ENCODE measurements at regions not wholly inside any gene's neighbourhood (a gene's known extent, or its start where the extent isn't known, plus 50 kb on each side); places are given as distances from the start of the nearest gene placed in this dataset.

GRCh38 chr2:67712484-67712883 lies 315.4 kb downstream of the ETAA1 start:
- no peak for DNase-seq

GRCh38 chr2:67713376-67713775 lies 316.2 kb downstream of the ETAA1 start:
- DNase-seq: no peak

DNA sequence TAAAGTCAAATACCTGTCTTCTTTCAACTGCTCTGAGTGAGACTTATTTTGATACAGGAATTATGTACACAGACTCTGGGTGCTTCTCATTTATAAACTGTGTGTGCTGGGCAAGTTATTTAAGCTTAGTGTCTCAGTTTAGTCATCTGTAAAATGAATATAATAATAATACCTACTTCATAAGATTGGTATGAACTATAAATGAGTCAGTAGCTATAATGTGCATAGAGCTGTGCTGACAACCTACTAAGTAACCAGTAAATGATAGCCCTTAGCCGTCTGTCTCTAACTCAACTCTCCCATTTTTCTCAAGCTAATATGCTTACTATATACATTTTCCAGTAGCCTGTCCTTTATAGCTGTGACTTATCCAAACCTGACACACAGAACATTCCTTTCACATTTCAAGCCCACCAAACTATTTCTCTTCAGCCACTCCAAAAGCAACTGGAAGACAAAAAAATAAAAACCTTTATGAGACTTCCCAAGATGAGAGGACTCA lies 319.8 kb downstream of the ETAA1 start:
- no peak for DNase-seq

DNA sequence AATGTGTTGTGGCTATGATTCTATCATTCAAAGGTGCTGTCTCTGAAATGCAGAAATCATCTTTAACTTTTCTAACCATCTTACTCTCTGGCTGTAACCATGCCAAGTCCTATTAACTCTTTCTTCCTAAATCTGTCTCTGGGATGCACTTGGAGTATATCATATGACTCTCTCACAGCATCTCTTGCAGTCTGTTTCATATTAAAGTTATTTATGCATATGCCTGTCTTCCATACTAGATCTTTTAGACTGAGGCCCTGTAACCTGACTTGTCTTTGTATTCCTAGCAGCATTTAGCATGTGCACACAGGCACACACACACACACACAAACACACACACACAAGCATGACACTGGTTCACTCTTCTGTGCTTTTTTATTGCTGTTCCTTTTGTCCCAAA lies 320.6 kb downstream of the ETAA1 start:
- DNase-seq: no peak

DNA sequence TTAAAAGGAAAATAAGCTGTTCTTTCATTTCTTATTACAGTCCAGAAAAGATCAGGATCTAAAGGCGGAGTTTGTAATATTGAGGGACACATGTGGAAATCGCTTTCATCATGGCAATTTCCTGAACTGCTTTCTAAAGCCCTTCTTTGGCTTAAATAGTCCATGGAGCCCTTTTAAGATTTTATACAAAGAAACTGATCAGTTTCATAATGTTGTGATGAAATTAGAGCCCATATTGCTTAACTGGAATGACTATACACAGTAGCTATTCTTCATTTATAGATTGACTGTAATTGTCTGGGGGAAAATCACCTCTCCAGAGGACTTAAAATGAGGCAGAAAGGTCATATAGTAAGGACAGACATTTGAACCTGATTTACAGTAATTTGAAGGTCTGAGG lies 322.2 kb downstream of the ETAA1 start:
- DNase-seq: no peak

- DNase-seq: no peak
Observed at GRCh38 chr2:67721516-67721915, 324.4 kb downstream of the ETAA1 start.

DNA sequence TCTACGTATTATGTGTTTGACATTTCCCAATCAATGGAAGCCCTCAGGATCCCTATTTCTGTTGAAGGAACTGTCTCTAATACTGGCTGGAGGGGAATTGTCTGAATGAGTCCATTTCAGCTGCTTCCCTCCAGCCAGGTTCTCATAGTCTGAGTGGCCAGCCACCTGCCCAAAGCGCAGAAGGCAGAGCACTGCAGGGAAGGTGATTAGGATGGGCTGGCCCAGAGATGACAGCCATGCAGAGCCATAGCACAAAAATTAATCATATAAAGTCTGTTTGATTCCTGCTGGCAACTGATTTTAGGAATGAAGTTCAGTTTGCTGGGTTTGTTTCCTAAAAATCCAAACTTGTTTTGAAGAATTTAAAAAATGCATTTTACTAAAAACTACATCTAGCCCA lies 327.1 kb downstream of the ETAA1 start:
- DNase-seq: no peak

- DNase-seq: no peak
Observed at GRCh38 chr2:67725731-67726130, 328.6 kb downstream of the ETAA1 start.

DNA sequence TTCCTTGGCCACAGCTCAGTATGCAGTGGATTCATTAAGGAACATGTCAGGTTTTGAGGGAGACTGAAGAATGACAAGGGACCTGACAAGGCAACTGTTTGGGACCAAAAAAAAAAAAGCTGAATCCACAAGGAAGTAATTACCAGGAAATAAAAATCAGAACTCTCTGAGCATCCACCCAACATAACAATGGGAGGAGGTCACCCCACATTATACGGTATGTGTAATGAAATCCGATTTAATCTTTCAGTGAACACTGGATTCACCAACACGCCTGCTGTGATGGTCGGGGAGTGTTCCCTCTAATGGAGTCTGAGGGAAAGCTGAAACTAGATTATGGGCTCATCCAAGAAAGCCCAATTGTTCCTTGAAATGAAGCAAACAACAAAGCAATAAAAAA lies 329.3 kb downstream of the ETAA1 start:
- DNase-seq: no peak

GRCh38 chr2:67727131-67727530 lies 330.0 kb downstream of the ETAA1 start:
- DNase-seq: no peak

DNA sequence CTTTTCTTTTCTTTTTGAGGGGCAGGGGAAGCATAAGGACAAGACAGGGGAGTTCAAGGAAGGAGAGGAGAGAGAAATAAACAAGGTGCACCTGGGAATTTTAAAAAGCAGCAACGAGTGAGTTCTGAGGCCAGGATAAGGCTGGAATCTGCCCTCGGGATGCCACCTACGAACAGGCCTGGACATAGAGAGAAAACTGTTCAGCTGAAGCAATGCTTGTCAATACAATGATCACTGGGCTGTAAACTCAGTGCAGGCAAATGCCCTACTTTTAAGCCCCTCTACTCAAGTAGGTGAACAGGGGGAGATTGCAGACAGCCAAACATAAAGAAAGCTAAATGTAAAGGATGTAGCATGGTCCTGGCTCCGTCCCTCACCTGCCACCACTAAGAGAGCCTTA lies 330.5 kb downstream of the ETAA1 start:
- no peak for DNase-seq

DNA sequence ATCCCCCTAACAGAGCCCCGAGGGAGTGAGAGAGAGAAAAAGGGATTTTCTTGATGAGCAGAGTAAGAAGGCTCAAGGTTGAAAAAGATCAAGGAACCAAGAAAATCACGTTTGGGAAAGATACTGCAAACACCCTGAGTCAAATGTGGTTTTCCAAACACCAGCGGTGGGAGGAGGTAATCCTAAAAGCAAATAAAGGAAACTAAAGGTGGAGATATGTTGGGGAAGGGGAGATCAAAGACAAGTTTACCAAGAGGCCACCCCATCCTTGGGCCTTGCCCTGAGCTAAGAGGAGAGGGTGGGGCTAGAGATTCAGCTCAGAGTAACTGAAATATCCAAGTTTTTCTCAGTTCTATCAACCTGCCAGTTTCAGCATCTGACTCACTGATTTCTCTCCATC lies 332.3 kb downstream of the ETAA1 start:
- no peak for DNase-seq

- peak in 1 of 2 donors; percentile 16 for DNase-seq
Observed at GRCh38 chr2:67733517-67733916, 329.3 kb downstream of the C1D start.

GRCh38 chr2:67752199-67752598 lies 310.6 kb downstream of the C1D start:
- DNase-seq: no peak

DNA sequence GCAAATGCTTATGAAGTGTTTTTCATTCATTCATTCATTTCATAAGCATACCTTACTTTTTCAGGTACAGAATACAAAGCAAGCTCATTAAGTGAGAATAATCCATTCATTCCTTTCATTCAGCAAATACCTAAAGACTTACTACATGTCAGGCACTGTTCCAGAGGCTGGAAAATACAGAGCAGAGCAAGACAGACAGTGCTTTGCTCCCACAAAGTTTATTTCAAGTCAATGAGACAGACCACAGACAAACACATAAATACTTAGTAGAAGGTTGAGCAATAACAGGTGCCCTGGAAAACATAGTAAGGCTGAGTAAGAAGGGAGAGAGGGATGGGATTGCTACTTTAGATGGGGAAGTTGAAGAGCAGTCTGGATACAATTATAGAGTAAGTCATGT lies 309.8 kb downstream of the C1D start:
- no peak for DNase-seq

DNA sequence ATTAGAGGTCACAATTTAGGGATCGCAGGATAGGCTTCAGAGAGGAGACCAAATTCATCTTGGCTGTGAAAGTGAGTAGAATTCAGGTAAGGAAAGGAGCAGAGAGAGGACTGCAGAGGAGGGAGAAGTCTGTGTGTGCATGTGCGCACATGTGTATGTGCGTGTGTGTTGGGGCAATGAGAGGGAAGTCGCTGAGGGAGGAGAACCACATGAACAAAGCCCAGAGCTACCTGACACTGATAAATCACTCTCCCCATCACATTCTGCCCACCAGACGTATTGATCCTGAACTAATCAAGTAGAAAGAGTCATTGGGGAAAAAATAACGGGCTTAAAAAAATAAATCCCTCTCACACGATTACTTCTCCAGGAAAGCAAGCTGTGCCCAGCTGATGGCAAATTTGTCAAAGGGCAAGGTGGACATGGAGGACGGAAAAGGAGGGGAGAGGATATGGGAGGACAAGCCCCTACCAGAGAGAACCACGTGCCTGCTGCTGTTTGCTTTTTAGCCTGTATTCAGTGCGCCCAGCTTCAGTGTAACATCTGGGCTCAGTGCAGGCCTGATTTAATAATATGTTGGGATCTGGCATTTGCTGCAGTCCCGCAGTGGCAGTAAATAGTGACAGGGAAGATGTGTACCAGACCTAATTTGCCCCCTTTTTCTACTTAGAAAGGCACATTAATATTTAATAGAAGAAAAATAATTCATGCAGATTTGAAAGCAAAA lies 307.5 kb downstream of the C1D start:
- no peak for DNase-seq

DNA sequence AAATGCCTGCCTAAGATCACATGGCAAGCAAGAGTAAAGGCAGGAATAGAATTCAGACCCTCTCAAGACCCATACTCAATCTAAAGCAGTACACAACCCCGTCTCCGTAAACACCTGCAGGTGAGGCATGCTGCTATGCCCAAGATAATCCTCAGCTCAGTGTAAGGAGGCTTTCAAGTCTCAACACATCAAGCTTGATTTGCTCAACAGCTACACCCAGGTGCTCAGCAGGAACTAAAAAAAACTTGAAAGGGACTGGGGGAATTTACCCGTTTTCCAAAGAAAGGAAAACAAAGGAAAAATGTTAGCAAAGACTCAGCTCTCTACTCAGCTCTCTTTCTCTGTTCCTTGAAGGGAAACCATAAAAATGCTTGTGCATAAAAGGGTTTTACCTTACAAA lies 301.8 kb downstream of the C1D start:
- no peak for DNase-seq

GRCh38 chr2:67771380-67771779 lies 291.4 kb downstream of the C1D start:
- DNase-seq: no peak

- no peak for DNase-seq
Observed at GRCh38 chr2:67772216-67773170, 290.3 kb downstream of the C1D start.

GRCh38 chr2:67773851-67774250 lies 289.0 kb downstream of the C1D start:
- DNase-seq: no peak

GRCh38 chr2:67776276-67776675 lies 286.5 kb downstream of the C1D start:
- DNase-seq: no peak

DNA sequence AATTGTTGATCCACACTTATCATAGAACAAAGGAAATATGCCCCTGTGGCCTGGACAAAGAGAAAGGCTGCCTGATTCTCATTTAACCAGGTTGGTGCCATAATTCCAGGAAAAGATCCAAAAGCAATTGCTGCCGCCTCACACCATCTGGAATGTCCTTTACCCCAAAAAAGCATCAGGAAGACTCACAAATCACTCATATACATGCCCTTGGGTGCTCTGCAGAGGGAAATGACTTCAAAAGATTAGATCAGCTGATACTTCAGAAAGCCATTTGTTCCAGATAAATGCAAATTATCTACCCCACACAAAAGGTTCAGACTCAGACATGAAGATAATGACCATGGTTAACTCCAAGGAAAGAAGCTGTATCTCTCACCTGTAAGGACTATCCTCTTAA lies 285.8 kb downstream of the C1D start:
- DNase-seq: no peak

GRCh38 chr2:67777836-67778429 lies 284.9 kb downstream of the C1D start:
- DNase-seq: no peak

Data from inflammatory macrophage (primary cell).